Lower leg skin (tissue), 3 donors: ENCODE measurements at regions not wholly inside any gene's neighbourhood (a gene's known extent, or its start where the extent isn't known, plus 50 kb on each side); places are given as distances from the start of the nearest gene placed in this dataset.

Experiments used
- POLR2A ChIP-seq, 2 donors: fragments of 450-650 bp; IDR thresholded peaks; one replicate each; pipeline ENCODE4 v1.6.1; 2016 to 2017; ENCODE audit warnings: antibody characterized with exemption in 2 of 2, mild to moderate bottlenecking in 1 of 2, moderate library complexity in 1 of 2
- TF ChIP-seq, protein P1 (sequence below), 3 donors: fragments of 450-650 bp; IDR thresholded peaks; one replicate each; pipeline ENCODE4 v1.5.1; 2016; ENCODE audit warnings: antibody characterized with exemption in 3 of 3, mild to moderate bottlenecking in 3 of 3, moderate library complexity in 2 of 3

DNA sequence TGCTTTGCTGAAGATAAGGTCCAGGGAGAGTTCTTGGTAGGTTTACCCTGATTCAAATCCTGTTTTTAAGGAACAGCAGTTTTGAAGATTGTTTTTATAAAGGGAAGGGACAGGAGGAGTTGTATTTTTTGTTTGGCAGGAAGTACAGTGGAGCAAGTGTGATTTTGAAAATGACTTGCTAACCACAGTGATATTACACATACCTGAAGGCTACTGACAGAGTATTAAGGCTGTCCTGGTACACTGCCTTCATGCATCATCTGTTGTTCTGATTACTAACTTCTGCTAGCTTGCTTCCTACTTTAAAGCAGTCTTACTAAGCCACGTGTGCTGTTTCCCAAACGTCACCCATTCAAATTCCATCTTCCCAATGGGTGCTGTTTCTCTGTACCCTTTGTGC is 559.5 kb upstream of the SGCD start:
- TF ChIP-seq POLR2A (IDR thresholded peaks at IDR 0.05): no peak
- TF ChIP-seq, protein P1, sequence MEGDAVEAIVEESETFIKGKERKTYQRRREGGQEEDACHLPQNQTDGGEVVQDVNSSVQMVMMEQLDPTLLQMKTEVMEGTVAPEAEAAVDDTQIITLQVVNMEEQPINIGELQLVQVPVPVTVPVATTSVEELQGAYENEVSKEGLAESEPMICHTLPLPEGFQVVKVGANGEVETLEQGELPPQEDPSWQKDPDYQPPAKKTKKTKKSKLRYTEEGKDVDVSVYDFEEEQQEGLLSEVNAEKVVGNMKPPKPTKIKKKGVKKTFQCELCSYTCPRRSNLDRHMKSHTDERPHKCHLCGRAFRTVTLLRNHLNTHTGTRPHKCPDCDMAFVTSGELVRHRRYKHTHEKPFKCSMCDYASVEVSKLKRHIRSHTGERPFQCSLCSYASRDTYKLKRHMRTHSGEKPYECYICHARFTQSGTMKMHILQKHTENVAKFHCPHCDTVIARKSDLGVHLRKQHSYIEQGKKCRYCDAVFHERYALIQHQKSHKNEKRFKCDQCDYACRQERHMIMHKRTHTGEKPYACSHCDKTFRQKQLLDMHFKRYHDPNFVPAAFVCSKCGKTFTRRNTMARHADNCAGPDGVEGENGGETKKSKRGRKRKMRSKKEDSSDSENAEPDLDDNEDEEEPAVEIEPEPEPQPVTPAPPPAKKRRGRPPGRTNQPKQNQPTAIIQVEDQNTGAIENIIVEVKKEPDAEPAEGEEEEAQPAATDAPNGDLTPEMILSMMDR (IDR thresholded peaks at IDR 0.05): no peak
